H1 (cell line): ENCODE measurements at regions not wholly inside any gene's neighbourhood (a gene's known extent, or its start where the extent isn't known, plus 50 kb on each side); places are given as distances from the start of the nearest gene placed in this dataset.
A peak's percentile ranks its signal among the peaks of the same experiment; 100 is the strongest.

ENCODE experiments used
- BRCA1 ChIP-seq: IDR thresholded peaks from 2 replicates; pipeline ENCODE4 v1.6.1; 2012; ENCODE audit warnings: low read depth, low read length, improper control_type of control experiment
- KDM1A ChIP-seq: fragments of 200-600, 300-600 bp; sonication (generic); IDR thresholded peaks from 2 replicates; pipeline ENCODE4 v1.7.1; 2016; ENCODE audit warnings: mild to moderate bottlenecking, low read length, borderline replicate concordance
- RAD21 ChIP-seq, 2 experiments: IDR thresholded peaks in 1 of 2; conservative IDR thresholded peaks in 1 of 2; 2 replicates each; pipeline ENCODE4 v1.6.1; 2011; ENCODE audit warnings: low read depth in 2 of 2, low read length in 2 of 2, improper control_type of control experiment in 1 of 2, inconsistent platforms in 1 of 2, mild to moderate bottlenecking in 1 of 2, moderate library complexity in 1 of 2
- TAF1 ChIP-seq: IDR thresholded peaks from 2 replicates; pipeline ENCODE4 v1.6.1; 2011; ENCODE audit warnings: mild to moderate bottlenecking, low read depth, low read length
- TCF12 ChIP-seq: IDR thresholded peaks from 2 replicates; pipeline ENCODE4 v1.6.1; 2011; ENCODE audit warnings: low read depth, mild to moderate bottlenecking, low read length

- TF ChIP-seq KDM1A (no peak), BRCA1 (peak; percentile 18; the same call in 1 of the 2 replicates), TAF1 (no peak), RAD21 (IDR thresholded peaks at IDR 0.05 in 1 of 2, conservative IDR thresholded peaks at IDR 0.05 in 1 of 2; ENCODE audit: low read depth in 2 of 2, low read length in 2 of 2) (peak; percentile 93 to 95), TCF12 (no peak)
Observed at GRCh38 chr2:37832590-37833197, 92.4 kb upstream of the RMDN2 start (continued).
